Liver (tissue), 8 donors: ENCODE measurements at regions not wholly inside any gene's neighbourhood (a gene's known extent, or its start where the extent isn't known, plus 50 kb on each side); places are given as distances from the start of the nearest gene placed in this dataset.

Experiments
- DNase-seq: peaks from one replicate; pipeline ENCODE4 v3.0.0-alpha.2; 2017; ENCODE audit warnings: low spot score
- H3K27ac ChIP-seq, 2 donors: one replicate each; pipeline ENCODE4 v1.7.0; 2013; ENCODE audit warnings: inconsistent platforms in 2 of 2, low read length in 2 of 2, control low read depth in 1 of 2, low read depth in 1 of 2, mild to moderate bottlenecking in 1 of 2
- H3K27me3 ChIP-seq, 4 donors: one replicate each; pipeline versions ENCODE4 v1.6.1 to v1.7.0; 2013; ENCODE audit warnings: low read length in 3 of 4, inconsistent platforms in 1 of 4, mild to moderate bottlenecking in 1 of 4, moderate library complexity in 1 of 4; ENCODE audit not compliant: control insufficient read depth in 4 of 4, insufficient read depth in 4 of 4
- H3K36me3 ChIP-seq, 4 donors: one replicate each; pipeline versions ENCODE4 v1.6.1 to v1.7.0; 2013; ENCODE audit warnings: low read length in 3 of 4, mild to moderate bottlenecking in 3 of 4, low read depth in 1 of 4, moderate library complexity in 1 of 4; ENCODE audit not compliant: control insufficient read depth in 4 of 4, insufficient read depth in 3 of 4
- H3K4me1 ChIP-seq, 4 donors: one replicate each; pipeline versions ENCODE4 v1.6.1 to v1.7.0; 2013; ENCODE audit warnings: low read length in 3 of 4, mild to moderate bottlenecking in 3 of 4, moderate library complexity in 1 of 4; ENCODE audit not compliant: control insufficient read depth in 4 of 4, insufficient read depth in 4 of 4
- H3K4me3 ChIP-seq, 3 donors: one replicate each; pipeline versions ENCODE4 v1.6.1 to v1.7.0; 2013; ENCODE audit warnings: low read length in 3 of 3, control low read depth in 1 of 3, low read depth in 1 of 3, mild to moderate bottlenecking in 1 of 3
- H3K9ac ChIP-seq, 2 donors: one replicate each; pipeline ENCODE4 v1.7.0; 2013; ENCODE audit warnings: low read length in 2 of 2, mild to moderate bottlenecking in 2 of 2, moderate library complexity in 2 of 2, control low read depth in 1 of 2, low read depth in 1 of 2
- H3K9me3 ChIP-seq, 4 donors: one replicate each; pipeline versions ENCODE4 v1.6.1 to v1.7.0; 2013; ENCODE audit warnings: low read length in 3 of 4; ENCODE audit not compliant: control insufficient read depth in 4 of 4
- ATF3 ChIP-seq: IDR thresholded peaks from 2 replicates; pipeline ENCODE4 v1.6.1; 2016; ENCODE audit warnings: antibody characterized with exemption
- CTCF ChIP-seq: fragments of 150-350 bp; IDR thresholded peaks from 2 replicates; pipeline ENCODE4 v1.5.1; 2017; ENCODE audit warnings: improper control_type of control experiment, low read depth, low read length; ENCODE audit not compliant: missing input control
- EGR1 ChIP-seq, 2 donors: IDR thresholded peaks; 2 replicates each; pipeline ENCODE4 v1.6.1; 2016 to 2018; ENCODE audit warnings: antibody characterized with exemption in 2 of 2, low read depth in 2 of 2
- FOXA1 ChIP-seq: IDR thresholded peaks from 2 replicates; pipeline ENCODE4 v1.6.1; 2016; ENCODE audit warnings: antibody characterized with exemption
- FOXA2 ChIP-seq: IDR thresholded peaks from 2 replicates; pipeline ENCODE4 v1.6.1; 2016; ENCODE audit warnings: antibody characterized with exemption
- GABPA ChIP-seq, 2 donors: IDR thresholded peaks in 1 of 2; conservative IDR thresholded peaks in 1 of 2; 2 replicates each; pipeline ENCODE4 v1.6.1; 2016; ENCODE audit warnings: antibody characterized with exemption in 2 of 2, mild to moderate bottlenecking in 1 of 2, moderate library complexity in 1 of 2
- HNF4A ChIP-seq, 2 donors: conservative IDR thresholded peaks; 2 replicates each; pipeline ENCODE4 v1.6.1; 2016; ENCODE audit warnings: antibody characterized with exemption in 2 of 2, mild to moderate bottlenecking in 2 of 2
- HNF4G ChIP-seq: IDR thresholded peaks from 2 replicates; pipeline ENCODE4 v1.6.1; 2016; ENCODE audit warnings: antibody characterized with exemption
- MAX ChIP-seq: IDR thresholded peaks from 2 replicates; pipeline ENCODE4 v1.6.1; 2016; ENCODE audit warnings: antibody characterized with exemption
- RAD21 ChIP-seq, 2 donors: IDR thresholded peaks; 2 replicates each; pipeline ENCODE4 v1.6.1; 2016; ENCODE audit warnings: antibody characterized with exemption in 2 of 2, mild to moderate bottlenecking in 2 of 2
- SP1 ChIP-seq: IDR thresholded peaks from 2 replicates; pipeline ENCODE4 v1.6.1; 2018; ENCODE audit warnings: antibody characterized with exemption, mild to moderate bottlenecking
- TAF1 ChIP-seq: conservative IDR thresholded peaks from 2 replicates; pipeline ENCODE4 v1.6.1; 2016; ENCODE audit warnings: antibody characterized with exemption, mild to moderate bottlenecking
- YY1 ChIP-seq: IDR thresholded peaks from 2 replicates; pipeline ENCODE4 v1.6.1; 2016; ENCODE audit warnings: antibody characterized with exemption, mild to moderate bottlenecking
- ZBTB33 ChIP-seq: IDR thresholded peaks from 2 replicates; pipeline ENCODE4 v1.6.1; 2016; ENCODE audit warnings: antibody characterized with exemption
- WGBS: extraction: QIAGEN DNeasy Blood & Tissue Kit; methylation state at CpG from one replicate; pipeline ENCODE4 v1.1.7; 2013; 5-methylcytosine and 5-hydroxymethylcytosine counted together
- donor health status: healthy.
- donor health status: healthy.
- donor health status: healthy.
- donor health status: healthy.
- donor health status: healthy.

GRCh38 chr20:39596554-39596953, 634.4 kb downstream of the DHX35 start:
- TF ChIP-seq FOXA1 (no peak), HNF4A (conservative IDR thresholded peaks at IDR 0.05) (no peak), ATF3 (no peak), MAX (no peak), SP1 (no peak), TAF1 (no peak), FOXA2 (no peak), RAD21 (IDR thresholded peaks at IDR 0.05) (no peak), YY1 (no peak), EGR1 (IDR thresholded peaks at IDR 0.05; ENCODE audit: low read depth in 2 of 2) (no peak), HNF4G (no peak)
- Histone ChIP-seq H3K9me3 (no peaks in the 10 kb centered on the region), H3K9ac (no peak overlapping the region), H3K4me3 (no peak overlapping the region), H3K27me3 (no peaks in the 10 kb centered on the region), H3K27ac (no peak overlapping the region), H3K36me3 (no peaks in the 10 kb centered on the region), H3K4me1 (no peaks in the 10 kb centered on the region)
- 82% methylated on average over 6 of the region's 6 CpGs for WGBS
- DNase-seq: no peak

- Histone ChIP-seq H3K9me3 (no peaks in the 10 kb centered on the region), H3K27ac (no peak overlapping the region), H3K9ac (no peak overlapping the region), H3K4me3 (no peak overlapping the region), H3K36me3 (no peaks in the 10 kb centered on the region), H3K4me1 (no peaks in the 10 kb centered on the region), H3K27me3 (no peaks in the 10 kb centered on the region)
- WGBS: 60% methylated on average over 7 of the region's 7 CpGs
- DNase-seq: no peak
- TF ChIP-seq ATF3 (no peak), RAD21 (IDR thresholded peaks at IDR 0.05) (no peak), CTCF (no peak), SP1 (no peak), HNF4A (conservative IDR thresholded peaks at IDR 0.05) (no peak), ZBTB33 (no peak)
These were observed 630.2 kb downstream of the DHX35 start for GRCh38 chr20:39592371-39592770.

GRCh38 chr20:39588148-39588757, 626.1 kb downstream of the DHX35 start:
- 16% methylated on average over 5 of the region's 5 CpGs for WGBS
- Histone ChIP-seq H3K27me3 (no peaks in the 10 kb centered on the region), H3K27ac (no peak overlapping the region), H3K9ac (no peak overlapping the region), H3K4me1 (no peaks in the 10 kb centered on the region), H3K4me3 (no peak overlapping the region), H3K9me3 (no peaks in the 10 kb centered on the region), H3K36me3 (no peaks in the 10 kb centered on the region)
- TF ChIP-seq RAD21 (IDR thresholded peaks at IDR 0.05) (no peak), GABPA (IDR thresholded peaks at IDR 0.05 in 1 of 2, conservative IDR thresholded peaks at IDR 0.05 in 1 of 2) (no peak)
- DNase-seq: no peak
